CD4-positive, alpha-beta T cell treated with Interleukin-21 for 1 hour (primary cell): ENCODE measurements at regions not wholly inside any gene's neighbourhood (a gene's known extent, or its start where the extent isn't known, plus 50 kb on each side); places are given as distances from the start of the nearest gene placed in this dataset.

Experiments
- DNase-seq: peaks from one replicate; pipeline ENCODE4 v3.0.0-alpha.2; 2020

DNA sequence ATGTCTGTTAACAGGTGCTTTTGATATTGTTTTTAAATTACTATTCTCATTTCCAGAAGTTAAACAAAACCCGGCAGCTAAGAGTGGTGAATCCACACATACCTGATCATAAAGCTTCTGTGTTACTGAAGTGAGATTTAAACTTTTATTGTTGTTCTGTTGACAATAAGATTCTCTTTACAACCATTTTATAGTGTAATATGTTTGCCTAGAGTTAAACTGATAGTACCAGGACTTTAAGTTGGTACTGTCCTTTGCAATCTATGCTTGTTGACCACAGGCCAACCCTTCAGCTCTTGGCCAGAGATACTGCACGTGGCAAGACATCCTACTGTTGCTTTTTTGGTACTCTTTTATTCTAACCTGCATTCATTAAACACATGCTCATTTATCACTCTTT, 806.2 kb downstream of the MTRR start:
- no peak for DNase-seq

DNA sequence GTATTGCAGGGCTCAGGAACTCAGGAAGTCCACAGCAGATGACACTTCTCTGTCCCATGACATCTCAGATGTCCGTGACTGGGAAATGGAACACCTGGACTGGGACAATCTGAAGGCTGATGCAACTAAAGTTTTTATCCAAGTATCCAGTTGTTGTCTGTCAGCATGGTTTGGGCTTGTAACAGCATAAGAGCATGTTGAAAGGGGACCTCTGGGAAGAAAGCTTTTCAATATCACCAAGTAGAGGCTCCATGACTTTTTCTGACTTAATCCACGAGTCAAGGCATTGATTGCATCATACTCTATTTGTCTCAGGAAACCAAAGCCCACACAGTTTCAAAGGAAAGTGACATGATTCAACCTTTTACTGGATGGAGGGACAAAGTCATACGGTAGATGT, 807.7 kb downstream of the MTRR start:
- DNase-seq: no peak

DNA sequence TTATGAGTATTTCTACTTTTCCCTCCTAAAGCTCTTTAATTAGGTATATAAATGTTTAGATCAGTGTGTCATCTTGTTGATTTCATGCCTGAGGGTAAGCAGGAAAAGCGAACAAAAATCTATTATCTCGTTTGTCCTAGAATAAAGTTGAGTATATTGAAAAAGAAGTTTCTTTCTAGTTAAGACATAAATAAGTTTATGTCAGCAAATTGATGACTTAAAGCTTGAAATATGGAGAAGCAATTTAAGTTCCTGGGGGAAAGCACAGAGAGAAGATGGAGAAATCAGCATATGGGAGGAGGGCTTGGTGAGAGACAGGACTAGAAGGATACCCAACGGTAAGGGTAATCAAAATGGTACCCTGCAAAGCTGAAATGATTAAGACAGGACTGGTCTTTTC, 813.4 kb downstream of the MTRR start:
- DNase-seq: no peak

GRCh38 chr5:8683496-8683895, 814.5 kb downstream of the MTRR start:
- no peak for DNase-seq

DNA sequence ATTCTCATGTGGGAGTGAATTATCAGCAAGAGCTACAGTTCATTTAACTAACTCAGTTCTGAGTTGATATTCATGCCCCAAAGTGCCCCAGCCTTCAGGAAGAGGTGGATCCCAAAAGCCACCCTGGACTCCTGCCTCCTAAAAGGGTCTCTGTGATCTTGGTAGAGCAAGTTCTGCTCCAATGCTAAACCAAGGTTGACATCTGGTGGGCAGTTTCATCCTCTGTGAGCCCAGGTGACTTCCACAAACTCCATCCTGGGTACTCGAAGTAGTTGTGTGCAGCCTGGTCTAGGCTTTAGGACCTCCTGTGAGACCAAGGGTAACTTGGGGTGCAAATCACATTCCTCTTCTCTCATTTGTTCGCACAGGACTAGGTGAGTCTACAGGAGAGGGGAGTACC, 816.8 kb downstream of the MTRR start:
- DNase-seq: no peak

DNA sequence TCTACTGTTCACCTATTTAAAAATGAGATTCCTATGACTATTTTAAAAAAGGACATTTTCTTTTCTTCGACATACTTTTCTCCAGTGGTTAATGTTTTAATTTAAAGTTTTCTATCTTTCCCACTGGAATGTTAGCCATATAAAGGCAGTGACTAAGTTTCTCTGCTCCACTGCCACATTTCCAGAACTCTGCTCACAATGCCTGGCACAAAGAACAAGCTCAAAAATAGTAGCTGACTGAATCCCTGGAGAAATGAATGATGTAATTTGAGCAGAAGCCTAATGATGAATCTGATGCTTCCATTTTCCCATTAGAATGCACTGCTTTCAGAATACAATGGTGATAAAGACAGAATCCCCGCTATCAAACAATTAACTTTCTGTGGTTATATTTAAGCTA, 817.8 kb downstream of the MTRR start:
- no peak for DNase-seq

GRCh38 chr5:8689773-8690172, 820.8 kb downstream of the MTRR start:
- DNase-seq: no peak

- DNase-seq: no peak
Observed at GRCh38 chr5:8691221-8691620, 822.3 kb downstream of the MTRR start.

- no peak for DNase-seq
Observed at GRCh38 chr5:8693341-8693844, 824.4 kb downstream of the MTRR start.

DNA sequence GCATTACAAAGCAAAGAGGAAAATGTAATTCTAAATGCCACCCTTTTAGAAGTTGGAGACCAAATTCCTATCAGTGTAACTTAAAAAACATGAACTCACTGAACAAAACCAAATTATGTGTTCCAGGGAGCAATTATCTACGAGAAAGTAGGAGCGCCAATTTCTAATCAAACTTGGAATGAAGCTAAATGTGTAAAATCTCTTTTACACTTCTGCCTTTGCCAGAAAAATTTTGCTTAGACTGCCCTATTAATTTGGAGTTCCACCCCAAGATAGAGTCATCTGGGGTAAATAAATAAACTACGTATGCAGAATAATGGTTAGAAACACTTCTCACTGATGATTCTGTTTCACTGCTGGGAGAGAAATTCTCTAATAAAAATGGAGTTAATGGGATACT, 825.6 kb downstream of the MTRR start:
- no peak for DNase-seq

- no peak for DNase-seq
Observed at GRCh38 chr5:8695902-8696845, 827.2 kb downstream of the MTRR start.

GRCh38 chr5:8700222-8700621, 831.3 kb downstream of the MTRR start:
- DNase-seq: no peak

DNA sequence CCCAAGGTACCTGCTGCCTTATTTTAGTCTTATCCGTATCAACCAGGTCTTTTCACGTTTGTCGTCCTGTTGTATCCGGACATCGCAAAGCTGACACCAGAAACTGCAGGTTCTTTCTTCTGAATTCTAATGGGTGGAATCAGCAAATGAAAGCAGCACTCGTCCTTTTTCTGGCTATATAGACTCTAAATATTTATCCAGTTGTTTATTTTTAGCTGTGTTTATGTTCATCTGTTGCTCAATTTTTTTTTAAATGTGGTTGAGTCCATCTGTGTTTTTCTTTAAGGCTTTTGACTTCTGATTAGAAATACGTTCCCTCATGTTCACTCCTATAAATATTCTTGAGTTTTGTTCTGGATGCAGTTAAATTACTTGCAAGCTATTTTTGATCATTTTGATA, 831.7 kb downstream of the MTRR start:
- DNase-seq: no peak

DNA sequence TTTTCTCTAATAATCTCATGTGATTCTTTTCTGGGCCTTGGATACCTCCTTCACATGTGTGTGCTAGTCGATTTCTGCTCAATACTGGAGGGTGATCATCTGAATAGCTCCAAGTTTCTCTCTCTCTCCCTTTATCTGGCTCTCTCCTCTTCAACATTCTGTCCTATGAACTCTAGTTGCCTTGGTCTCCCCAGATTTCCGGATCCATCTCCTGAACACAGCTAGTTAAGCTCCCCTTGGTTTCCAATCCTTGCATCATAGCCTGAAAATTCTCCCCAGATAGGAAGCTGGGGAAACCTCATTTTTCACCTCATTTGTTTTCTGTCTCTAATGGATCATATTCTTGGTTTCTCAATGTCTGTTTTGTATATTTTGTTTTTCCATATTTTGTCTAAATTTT, 832.3 kb downstream of the MTRR start:
- no peak for DNase-seq

- no peak for DNase-seq
Observed at GRCh38 chr5:8710426-8710930, 835.4 kb downstream of the SEMA5A start.

DNA sequence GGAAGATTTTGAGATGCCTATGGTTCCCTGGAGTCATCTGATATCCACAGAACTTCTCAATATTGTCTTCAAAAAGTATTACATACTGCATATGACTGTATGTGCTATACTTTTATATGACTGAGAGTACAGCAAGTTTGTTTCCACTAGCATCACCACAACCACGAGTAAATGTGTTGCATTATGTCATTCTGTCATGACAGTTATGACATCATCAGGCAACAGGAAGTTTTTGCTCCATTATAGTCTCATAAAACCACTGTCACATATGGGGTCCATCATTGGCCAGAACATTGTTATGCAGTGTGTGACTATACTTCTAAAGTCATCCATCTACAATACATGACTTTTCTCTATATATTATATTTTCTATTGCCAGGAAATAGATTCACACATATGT, 831.7 kb downstream of the SEMA5A start:
- no peak for DNase-seq

GRCh38 chr5:8714861-8715260, 831.0 kb downstream of the SEMA5A start:
- no peak for DNase-seq

DNA sequence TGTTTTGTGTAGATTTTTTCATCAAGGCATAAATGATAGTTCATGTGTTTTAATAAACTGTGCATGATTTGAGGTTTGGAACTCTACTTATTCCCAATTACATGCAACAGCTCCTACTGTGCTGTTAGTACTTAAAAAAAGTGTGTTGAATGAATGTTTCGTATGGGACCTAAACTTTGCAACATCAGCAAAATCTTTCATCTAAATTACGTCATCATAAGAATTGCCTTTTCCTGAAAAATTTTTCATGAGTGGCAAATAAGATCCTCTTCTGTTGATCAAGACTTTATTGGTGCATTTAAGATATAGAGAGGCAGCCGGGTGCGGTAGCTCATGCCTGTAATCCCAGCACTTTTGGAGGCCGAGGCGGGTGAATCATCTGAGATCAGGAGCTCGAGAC, 826.1 kb downstream of the SEMA5A start:
- no peak for DNase-seq

DNA sequence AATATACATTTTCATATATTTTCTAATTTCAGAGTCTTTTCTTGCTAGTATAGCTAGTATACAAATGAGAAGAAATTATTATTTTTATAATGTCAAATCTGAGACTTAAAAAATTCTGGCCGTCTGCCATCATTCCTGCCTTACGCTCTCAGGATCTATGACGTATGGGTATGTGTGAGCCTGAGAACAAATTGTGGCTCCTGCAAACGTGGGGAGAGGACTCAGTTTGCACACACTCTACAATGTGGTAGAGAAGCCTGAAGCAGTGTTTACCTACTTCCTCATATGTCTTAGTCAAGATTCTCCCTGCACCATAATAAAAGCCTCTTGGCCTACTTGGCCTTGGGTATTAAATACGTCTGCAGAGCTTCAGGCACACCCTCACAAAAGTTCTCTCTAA, 825.4 kb downstream of the SEMA5A start:
- no peak for DNase-seq

- DNase-seq: no peak
Observed at GRCh38 chr5:8721536-8721935, 824.3 kb downstream of the SEMA5A start.

GRCh38 chr5:8726383-8727036, 819.4 kb downstream of the SEMA5A start:
- DNase-seq: no peak

- DNase-seq: no peak
Observed at GRCh38 chr5:8727396-8727795, 818.5 kb downstream of the SEMA5A start.

GRCh38 chr5:8729437-8729836, 816.4 kb downstream of the SEMA5A start:
- no peak for DNase-seq

- no peak for DNase-seq
Observed at GRCh38 chr5:8730194-8730593, 815.7 kb downstream of the SEMA5A start.
